HG03575 (cell line): ENCODE measurements at regions not wholly inside any gene's neighbourhood (a gene's known extent, or its start where the extent isn't known, plus 50 kb on each side); places are given as distances from the start of the nearest gene placed in this dataset.
"Not testable (repeated sequence)": the region's sequence is repeated elsewhere in the genome, so short reads cannot be mapped to it uniquely, and the experiment has no call there.

Experiments used
- ATAC-seq: cut with Tn5 transposase; IDR thresholded peaks from one replicate; pipeline ENCODE4 v1.9.1; 2021; ENCODE audit not compliant: unreplicated experiment, insufficient number of reproducible peaks, low FRiP score; ENCODE audit errors: extremely low read depth

DNA sequence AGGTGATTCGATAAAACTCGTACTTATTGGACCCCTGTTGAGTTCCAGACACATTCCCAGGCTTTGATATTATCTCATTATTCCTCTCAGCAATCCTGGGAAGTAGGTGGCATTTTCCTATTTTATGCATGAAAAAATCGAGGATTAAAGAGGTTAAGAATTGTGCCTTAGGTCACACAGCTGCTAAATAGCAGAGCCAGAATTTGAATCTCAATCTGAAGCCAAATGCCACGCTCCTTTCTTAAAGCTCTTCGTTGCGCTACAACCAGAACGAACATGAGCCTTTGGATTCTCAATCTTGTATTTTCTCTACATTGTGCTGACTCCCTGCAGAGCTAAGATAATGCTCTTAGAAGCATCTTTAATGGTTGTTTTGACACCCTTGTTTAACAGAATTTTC, 527.8 kb upstream of the TLE4 start:
- no peak for ATAC-seq

DNA sequence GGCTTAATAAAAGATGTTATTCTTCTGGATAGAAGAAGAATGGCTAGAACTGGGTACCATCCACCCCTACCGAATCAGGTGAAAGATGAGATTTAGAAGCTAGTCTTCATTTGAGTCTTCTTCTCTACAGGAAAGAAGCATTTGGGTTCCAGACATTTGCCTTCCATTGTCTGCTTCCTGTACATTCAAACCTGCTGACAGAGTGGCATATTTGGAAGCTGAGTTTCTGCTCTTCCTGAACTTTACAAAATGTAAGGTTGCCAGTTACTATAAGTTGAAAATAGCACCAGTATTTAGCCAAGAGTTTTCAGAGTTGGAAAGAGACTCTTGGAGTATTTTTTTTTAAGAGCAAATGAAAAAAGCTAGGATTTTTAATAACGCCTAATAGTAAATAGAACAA, 525.4 kb upstream of the TLE4 start:
- ATAC-seq, result no peak

DNA sequence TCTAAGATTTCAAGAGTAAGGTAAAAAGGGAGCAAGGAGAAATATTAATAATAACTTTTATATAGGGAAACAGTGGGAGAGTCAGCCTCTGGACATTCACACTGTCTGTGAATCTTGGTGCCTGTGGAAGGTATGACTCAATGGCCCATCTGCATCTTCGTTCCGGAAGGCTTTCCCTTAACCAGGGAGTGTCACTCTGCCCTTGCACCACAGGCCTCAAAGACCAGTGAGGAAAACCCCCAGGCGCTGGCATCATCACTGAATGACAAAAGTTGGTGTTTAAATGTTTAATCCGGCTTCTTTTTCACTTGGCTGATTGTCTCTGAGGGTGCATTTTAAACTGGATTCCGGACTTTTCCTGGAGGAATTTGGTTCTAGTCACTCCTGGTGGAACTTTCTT, 522.4 kb upstream of the TLE4 start:
- ATAC-seq, result no peak

DNA sequence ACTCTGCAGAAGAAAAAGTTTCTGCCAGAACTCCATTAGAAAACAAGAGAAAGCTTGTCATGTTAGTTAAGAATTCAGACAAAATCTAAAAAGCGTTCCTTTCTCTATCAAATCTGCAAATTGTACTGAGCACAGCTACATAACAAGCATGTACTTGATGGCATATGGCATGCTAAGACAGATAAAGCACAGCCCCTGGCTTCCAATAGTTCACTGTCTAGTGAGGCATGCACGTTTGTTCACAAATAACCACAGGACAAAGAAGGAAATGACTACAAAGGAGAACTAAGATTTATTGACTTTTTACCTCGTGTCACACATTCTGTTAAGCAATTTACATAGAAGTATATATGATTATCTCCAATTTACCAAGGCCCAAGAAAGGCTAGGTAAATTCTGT, 518.2 kb upstream of the TLE4 start:
- ATAC-seq, result no peak

DNA sequence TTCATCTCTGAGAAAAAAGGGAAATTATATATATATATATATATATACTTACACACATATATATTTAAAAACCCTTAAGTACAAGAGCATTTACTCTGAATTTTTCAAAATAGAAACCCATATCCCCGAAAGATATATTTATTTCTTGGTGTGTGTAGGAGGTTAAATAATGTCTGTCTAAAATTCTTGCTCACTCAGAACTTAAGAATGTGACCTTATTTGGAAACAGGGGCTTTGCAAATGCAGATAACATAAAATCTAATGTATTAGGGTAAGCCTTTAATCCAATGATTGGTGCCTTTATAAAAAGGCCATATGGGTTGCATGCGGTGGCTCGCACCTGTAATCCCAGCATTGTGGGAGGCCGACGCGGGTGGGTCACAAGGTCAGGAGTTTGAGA, 517.3 kb upstream of the TLE4 start:
- no peak for ATAC-seq

DNA sequence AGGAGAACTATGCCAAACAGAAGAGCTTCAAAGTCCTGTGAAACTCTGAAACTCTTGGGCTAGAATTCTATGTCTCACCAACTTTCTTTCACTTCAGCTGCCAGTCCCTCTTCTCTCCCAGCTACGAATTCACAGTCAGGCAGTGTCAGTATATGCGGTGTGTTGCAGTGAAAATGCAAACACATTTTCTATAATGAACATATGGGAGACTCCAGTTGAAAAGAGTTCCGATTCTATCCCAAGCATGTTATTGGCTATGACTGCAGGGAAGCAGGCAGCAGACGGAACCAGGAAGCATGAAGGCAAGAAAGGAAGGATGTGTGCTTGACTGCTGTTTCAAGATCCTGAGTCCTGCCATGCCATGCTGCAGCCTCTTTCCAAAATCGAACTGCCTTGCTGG, 515.7 kb upstream of the TLE4 start:
- no peak for ATAC-seq

DNA sequence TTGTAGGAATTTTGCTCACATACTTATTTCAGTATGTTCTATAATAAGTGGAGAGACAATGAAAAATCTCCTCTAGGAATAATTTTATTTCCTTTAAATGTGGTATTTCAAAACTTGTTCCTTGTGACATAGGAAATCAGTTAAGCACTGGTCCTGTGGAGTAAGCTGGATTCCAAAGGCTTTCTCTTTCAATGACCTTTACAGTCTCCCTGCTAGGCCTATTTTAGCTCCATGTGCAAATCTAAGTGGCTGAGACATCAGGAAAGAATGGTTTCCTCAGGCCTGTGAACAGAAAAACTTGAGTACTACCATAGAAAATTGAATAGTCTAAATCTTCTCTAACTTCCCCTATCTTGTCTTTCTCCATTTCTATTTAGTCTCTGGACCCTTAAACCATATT, 514.2 kb upstream of the TLE4 start:
- ATAC-seq, result no peak

DNA sequence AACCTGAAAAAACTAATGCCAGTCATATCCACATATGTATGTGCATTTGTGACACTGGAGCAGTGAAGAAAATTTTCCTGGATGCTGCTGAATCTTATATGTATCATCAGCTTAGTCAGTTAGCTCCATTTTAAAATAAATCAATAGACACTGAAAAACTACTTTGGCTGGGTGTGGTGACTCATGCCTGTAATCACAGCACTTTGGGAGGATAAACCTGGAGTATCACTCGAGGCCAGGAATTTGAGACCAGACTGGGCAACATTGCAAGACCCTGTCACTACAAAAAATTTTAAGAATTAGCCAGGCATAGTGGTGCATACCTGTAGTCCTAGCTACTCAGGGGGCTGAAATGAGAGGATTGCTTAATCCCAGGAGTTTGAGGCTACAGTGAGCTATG, 511.0 kb upstream of the TLE4 start:
- no peak for ATAC-seq

DNA sequence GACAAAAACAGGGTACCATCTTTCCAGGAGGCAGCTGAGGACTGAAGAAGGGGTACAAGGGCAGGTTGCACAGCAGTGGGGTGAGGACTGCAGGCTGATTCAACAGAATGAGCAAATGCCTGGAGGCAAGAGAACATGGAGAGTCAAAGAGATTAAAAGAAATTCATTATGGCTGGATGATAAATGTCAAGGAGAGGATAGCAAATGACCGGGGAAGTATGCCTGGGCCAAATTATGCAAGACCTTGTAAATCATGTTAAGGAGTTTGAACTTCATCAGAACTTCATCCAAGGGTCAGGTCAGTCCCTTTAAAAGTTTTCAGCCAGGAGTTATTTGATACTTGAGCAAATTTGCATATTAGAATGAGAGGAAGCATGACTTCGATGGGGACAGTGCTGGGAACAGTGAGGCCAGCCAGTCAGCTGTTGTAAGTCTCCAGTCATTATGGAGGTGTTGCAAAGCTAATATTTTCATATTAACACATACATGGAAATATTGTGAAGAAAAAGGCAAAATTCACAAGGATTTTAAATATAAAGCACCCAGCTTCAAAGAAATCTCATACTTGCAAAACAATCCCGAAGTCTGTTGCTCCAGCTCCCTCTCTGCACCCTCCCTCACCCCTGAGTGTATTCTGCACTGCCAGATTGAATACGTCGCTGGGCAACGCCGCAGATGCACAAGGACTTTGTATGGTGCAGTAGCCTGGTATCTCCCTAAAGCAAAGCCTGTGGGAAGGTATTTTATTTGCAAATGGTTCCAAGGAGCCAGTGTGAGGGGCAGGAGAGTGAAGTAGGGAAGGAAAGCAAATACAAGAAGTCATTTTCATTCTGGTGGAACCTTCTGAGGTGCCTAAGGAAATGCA, 509.8 kb upstream of the TLE4 start:
- ATAC-seq, result no peak

DNA sequence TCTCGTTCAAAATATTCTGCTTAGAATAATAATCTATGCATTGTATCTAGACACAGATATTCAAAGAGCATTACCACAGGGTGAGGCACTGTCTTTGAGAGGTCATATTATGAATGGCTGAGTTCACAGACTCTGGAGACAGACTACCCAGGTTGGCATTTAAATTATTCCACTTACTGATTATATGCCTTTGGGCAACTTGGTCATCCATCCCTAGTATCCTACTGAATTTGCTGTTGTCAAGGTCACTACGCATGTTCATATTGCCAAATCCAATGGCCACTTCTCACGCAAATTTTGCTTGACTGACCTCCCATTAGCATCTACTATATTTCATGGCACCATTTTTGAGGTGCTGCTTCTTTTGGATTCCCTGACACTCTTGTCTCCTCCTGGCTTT, 498.6 kb upstream of the TLE4 start:
- ATAC-seq, result no peak

DNA sequence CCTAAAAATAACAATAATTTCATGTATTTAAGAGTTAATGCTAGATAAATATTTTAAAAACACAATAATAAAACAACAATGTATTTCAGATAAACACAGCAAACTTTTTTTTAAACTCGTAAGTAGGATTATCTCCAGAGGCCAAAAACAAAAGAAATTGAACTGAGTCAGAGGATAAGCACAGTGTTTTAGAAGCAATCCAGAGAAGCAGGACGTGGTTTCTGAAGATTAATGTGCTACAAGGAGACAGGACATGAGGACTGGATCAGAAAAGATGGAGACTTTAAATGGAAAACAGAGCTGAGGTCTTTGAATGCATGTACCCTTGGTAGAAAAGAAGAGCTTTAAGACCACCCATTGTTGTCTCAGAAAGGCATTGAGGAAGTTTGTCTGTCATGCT, 491.2 kb upstream of the TLE4 start:
- no peak for ATAC-seq

DNA sequence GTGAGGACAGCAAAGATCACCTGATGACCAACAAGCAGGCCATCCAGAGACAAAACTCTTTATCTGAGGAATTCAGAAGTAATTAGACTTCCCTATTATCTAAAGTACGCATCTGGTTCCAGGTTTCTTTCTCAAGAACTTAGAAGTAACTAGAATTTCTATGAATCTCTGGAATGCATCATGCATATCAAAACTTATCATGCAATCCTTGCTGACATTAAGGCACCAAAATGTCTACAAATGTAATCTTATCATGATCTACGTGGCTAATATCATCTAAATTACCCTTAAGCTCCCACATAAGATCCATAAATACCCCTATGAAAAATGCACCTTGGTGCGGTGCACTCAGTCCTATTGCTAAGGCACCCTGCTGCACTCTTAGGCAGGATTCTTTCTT, 488.1 kb upstream of the TLE4 start:
- ATAC-seq, result no peak

DNA sequence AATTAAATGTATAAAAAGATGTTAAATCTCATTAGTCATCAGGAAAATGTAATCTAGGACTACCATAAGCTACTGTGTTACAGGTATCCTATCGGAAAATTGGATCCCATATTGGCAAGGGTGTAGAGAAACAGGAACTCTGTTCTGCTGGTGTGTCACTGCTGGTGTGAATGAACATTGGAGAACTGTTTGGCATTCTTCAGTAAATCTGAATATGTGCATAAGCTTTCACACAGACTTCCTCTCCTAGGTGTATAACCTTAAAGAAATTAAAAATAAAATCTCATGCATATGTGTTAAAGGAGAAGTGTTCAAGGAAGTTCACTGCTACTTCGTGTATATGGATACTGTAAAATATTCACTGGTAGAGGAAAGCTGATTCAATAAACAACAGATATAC, 484.6 kb upstream of the TLE4 start:
- no peak for ATAC-seq

DNA sequence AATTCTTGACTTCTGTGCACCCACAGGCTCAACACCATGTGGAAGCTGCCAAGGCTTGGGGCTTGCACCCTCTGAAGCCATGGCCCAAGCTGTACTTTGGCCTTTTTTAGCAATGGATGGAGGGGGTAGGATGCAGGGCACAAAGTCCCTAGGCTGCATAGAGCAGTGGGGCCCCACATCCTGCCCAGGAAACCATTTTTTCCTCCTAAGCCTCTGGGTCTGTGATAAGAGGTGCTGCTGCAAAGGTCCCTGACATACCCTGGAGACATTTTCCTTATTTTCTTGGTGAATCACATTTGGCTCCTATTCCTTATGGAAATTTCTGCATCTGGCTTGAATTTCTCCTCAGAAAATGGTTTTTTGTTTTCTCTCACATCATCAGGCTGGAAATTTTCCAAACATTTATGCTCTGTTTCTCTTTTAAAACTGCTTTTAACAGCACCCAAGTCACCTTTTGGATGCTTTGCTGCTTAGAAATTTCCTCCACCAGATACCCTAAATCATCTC, 482.7 kb upstream of the TLE4 start:
- no peak for ATAC-seq

DNA sequence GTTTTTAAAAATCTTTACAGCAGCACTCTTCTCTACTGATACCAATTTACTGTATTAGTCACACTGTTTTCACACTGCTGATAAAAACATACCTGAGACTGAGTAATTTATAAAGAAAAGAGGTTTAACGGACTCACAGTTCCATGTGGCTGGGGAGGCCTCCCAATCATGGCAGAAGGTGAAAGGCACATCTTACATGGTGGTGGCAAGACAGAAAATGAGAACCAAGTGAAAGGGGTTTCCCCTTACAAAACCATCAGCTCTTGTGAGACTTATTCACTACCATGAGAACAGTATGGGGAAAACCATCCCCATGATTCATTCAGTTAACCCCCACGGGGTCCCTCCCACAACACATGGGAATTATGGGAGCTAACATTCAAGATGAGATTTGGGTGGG, 481.9 kb upstream of the TLE4 start:
- not testable (repeated sequence) for ATAC-seq

DNA sequence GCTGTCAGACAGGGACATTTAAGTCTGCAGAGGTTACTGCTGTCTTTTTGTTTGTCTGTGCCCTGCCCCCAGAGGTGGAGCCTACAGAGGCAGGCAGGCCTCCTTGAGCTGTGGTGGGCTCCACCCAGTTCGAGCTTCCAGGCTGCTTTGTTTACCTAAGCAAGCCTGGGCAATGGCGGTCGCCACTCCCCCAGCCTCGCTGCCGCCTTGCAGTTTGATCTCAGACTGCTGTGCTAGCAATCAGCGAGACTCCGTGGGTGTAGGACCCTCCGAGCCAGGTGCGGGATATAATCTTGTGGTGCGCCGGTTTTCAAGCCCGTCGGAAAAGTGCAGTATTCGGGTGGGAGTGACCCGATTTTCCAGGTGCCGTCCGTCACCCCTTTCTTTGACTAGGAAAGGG, 468.5 kb upstream of the TLE4 start:
- not testable (repeated sequence) for ATAC-seq

DNA sequence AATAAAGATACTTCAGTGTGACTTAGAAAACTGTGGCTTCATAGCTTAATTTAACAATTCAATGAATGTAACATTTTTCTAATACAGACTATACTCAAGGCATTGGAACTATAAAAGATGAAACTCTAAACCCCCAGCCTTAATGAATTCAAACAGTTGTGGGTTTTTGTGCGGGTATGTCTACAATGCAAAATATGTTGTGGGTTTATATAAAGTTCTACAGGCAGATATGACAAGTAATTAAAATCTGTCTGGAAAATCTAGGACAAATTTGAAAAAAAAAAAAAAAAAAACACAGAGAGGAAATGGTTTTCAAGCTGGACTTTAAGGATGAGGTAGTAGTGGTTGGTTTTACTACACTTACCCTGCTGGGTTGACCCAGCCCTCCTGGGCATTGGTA, 467.5 kb upstream of the TLE4 start:
- no peak for ATAC-seq

DNA sequence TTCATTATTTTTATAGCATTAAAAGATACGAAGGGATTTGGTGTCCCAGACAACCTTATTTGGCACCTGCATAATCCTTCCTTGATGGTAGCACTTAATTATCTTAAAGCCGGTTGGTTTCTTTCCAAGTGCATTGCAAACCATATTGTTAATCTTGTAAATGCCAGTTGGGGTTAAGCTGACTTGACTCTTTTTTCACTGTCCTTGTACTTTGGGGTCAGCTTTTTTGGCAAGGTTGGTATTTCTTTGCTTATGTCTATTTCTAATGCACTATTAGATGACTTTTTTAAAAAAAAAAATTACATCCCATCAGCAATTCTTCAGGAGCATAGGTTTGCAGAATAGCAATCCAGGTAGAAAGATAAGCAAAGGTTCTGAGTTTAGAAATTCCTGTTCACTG, 466.8 kb upstream of the TLE4 start:
- ATAC-seq, result no peak

DNA sequence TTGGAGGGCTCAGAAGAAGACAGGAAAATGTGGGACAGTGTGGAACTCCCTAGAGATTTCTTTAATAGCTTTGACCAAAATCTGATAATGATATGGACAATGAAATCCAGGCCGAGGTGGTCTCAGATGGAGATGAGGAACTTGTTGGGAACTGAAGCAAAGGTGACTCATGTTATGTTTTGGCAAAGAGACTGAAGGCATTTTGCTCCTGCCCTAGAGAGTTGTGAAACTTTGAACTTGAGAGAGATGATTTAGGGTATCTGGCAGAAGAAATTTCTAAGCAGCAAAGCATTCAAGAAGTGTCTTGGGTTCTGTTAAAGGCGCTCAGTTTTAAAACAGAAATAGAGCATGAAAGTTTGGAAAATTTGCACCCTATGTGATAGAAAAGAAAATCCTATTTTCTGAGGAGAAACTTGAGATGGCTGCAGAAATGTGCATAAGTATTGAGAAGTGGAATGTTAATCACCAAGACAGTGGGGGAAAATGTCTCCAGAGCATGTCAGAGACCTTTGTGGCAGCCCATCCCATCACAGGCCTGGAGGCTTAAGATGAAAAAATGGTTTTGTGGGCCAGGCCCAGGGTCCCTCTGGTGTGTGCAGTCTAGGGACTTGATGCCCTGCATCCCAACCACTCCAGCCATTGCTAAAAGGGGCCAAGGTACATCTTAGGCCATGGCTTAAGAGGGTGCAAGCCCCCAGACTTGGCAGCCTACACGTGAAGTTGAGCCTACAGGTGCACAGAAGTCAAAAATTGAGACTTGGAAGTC, 463.7 kb upstream of the TLE4 start:
- no peak for ATAC-seq

DNA sequence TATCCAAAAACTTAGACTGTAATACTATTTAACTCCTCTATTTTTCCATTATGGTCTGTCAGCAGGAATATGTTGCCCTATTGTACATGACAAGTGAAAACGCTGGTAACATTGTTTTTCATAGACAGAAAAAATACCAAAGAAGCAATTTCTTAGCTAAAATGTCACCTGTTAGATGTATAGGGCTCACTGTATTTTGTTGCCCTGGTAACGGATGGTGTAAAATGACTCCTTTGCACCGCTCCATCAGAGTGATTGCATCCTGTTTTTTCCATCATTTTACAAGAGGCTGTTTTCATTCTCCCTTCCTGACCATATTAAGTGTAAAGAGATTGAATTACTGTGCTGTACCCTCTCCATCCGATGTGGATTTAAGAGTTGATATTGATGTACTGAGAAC, 460.1 kb upstream of the TLE4 start:
- ATAC-seq, result no peak
